Heart left ventricle (tissue), 13 donors: ENCODE measurements at regions not wholly inside any gene's neighbourhood (a gene's known extent, or its start where the extent isn't known, plus 50 kb on each side); places are given as distances from the start of the nearest gene placed in this dataset.

Experiments used
- POLR2A ChIP-seq, 2 donors: fragments of 450-650 bp; IDR thresholded peaks; one replicate each; pipeline ENCODE4 v1.6.1; 2017; ENCODE audit warnings: antibody characterized with exemption in 2 of 2, mild to moderate bottlenecking in 2 of 2, moderate library complexity in 2 of 2
- TF ChIP-seq, protein P1 (sequence below), 12 donors: fragments of 200-600 bp; sonication (generic) in 4 of 12; IDR thresholded peaks; one replicate each; pipeline versions ENCODE4 v1.5.0 to v1.8.0; 2018 to 2022; ENCODE audit warnings: antibody characterized with exemption in 12 of 12, mild to moderate bottlenecking in 5 of 12
- donor health status: ischemic (EF 13 %, LVEDD 7.1; RV severe dilation, severe dysfunction).
- donor health status: DM: no; HTN: yes; CAD: no.
- donor health status: DM: no; HTN: no; CAD: no.
- donor health status: ischemic (EF 25% LVEDD 6.9; RV normal size, moderate dysfunction).
- donor health status: ischemic (EF 25% LVEDD 5.7; RV mildly dilated, moderate dysfunction).
- donor health status: ischemic (EF 35%, LVEDD 5.7; RV mildly dilated, moderate dysfunction).
- donor health status: nonischemic (EF 11% LVEDD 7.7; RV severe dilation, severe dysfunction).
- donor health status: DM: yes; HTN: yes; CAD: no.
- donor health status: PGD.
- donor health status: ischemic (EF 29% LVEDD 5.4; RV normal size, mild dysfunction).
- donor health status: nonischemic (EF 23%, LVEDD 6.1; RV moderate dilation, normal function).

DNA sequence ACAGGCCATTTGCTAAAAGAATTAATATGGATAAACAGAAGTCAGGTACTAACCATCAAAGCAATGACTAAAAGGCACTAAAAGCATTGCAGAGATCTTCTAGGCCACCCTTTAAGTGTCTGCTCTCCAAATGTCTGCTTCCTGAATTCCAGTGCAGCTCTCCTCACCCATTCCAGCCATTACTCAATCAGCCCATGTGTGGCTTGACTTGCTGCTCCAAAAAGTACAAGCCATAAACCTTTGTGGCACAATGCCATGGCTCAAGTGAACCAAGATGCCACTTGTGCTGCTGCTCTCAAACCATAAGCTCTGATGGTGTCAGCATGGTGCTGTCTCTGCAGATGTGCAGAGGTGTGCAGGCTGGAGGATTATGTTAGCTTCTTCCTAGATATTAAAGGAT, 290.2 kb upstream of the POU5F2 start:
- no peak for TF ChIP-seq POLR2A (IDR thresholded peaks at IDR 0.05)
- TF ChIP-seq, protein P1, sequence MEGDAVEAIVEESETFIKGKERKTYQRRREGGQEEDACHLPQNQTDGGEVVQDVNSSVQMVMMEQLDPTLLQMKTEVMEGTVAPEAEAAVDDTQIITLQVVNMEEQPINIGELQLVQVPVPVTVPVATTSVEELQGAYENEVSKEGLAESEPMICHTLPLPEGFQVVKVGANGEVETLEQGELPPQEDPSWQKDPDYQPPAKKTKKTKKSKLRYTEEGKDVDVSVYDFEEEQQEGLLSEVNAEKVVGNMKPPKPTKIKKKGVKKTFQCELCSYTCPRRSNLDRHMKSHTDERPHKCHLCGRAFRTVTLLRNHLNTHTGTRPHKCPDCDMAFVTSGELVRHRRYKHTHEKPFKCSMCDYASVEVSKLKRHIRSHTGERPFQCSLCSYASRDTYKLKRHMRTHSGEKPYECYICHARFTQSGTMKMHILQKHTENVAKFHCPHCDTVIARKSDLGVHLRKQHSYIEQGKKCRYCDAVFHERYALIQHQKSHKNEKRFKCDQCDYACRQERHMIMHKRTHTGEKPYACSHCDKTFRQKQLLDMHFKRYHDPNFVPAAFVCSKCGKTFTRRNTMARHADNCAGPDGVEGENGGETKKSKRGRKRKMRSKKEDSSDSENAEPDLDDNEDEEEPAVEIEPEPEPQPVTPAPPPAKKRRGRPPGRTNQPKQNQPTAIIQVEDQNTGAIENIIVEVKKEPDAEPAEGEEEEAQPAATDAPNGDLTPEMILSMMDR (IDR thresholded peaks at IDR 0.05), result no peak
